GM12878 (cell line): ENCODE measurements at regions not wholly inside any gene's neighbourhood (a gene's known extent, or its start where the extent isn't known, plus 50 kb on each side); places are given as distances from the start of the nearest gene placed in this dataset.

ENCODE experiments used
- CHD1 ChIP-seq: IDR thresholded peaks from 2 replicates; pipeline ENCODE4 v1.6.1; 2012; ENCODE audit warnings: low read depth, low read length, improper control_type of control experiment
- EGR1 ChIP-seq, 2 experiments: IDR thresholded peaks; 1 replicate in 1 of 2; 2 replicates in 1 of 2; pipeline ENCODE4 v1.6.1; 2011 to 2012; ENCODE audit warnings: low read depth in 2 of 2, low read length in 2 of 2, borderline replicate concordance in 1 of 2, mild to moderate bottlenecking in 1 of 2, moderate library complexity in 1 of 2
- EZH2 ChIP-seq: IDR thresholded peaks from 2 replicates; pipeline ENCODE4 v1.6.1; 2012; ENCODE audit warnings: low read depth, mild to moderate bottlenecking, control low read depth, inconsistent platforms, low read length, borderline replicate concordance; ENCODE audit not compliant: control insufficient read depth
- HDAC2 ChIP-seq: fragments of 200-600 bp; sonication (generic); IDR thresholded peaks from 2 replicates; pipeline ENCODE4 v1.6.1; 2017
- MYC ChIP-seq: IDR thresholded peaks from 2 replicates; pipeline ENCODE4 v1.6.1; 2011; ENCODE audit warnings: mild to moderate bottlenecking, low read length, moderate library complexity, inconsistent platforms; ENCODE audit not compliant: insufficient read depth, insufficient replicate concordance, insufficient read length, severe bottlenecking
- NFYA ChIP-seq: IDR thresholded peaks from 2 replicates; pipeline ENCODE4 v1.6.1; 2011; ENCODE audit warnings: low read depth, mild to moderate bottlenecking, low read length, improper control_type of control experiment, borderline replicate concordance
- NR2C2 ChIP-seq: IDR thresholded peaks from 2 replicates; pipeline ENCODE4 v1.6.1; 2011; ENCODE audit warnings: borderline replicate concordance, low read depth; ENCODE audit not compliant: control insufficient read depth, insufficient read length
- TAF1 ChIP-seq: IDR thresholded peaks from 2 replicates; pipeline ENCODE4 v1.6.1; 2011; ENCODE audit warnings: mild to moderate bottlenecking, low read depth, low read length, borderline replicate concordance
- TF ChIP-seq, protein P1 (sequence below), 3 experiments: IDR thresholded peaks in 2 of 3; conservative IDR thresholded peaks in 1 of 3; 2 replicates each; pipeline ENCODE4 v1.5.1; 2011; ENCODE audit warnings: low read depth in 3 of 3, low read length in 3 of 3, mild to moderate bottlenecking in 3 of 3, control low read depth in 2 of 3, moderate library complexity in 2 of 3, inconsistent platforms in 1 of 3, mixed read lengths in 1 of 3; ENCODE audit not compliant: control insufficient read depth in 2 of 3, insufficient read depth in 1 of 3; ENCODE audit errors: extremely low read depth in 1 of 3
- TF ChIP-seq, protein P2 (sequence below): fragments of 450-650 bp; IDR thresholded peaks from 2 replicates; pipeline ENCODE4 v1.6.1; 2017; ENCODE audit warnings: mild to moderate bottlenecking

DNA sequence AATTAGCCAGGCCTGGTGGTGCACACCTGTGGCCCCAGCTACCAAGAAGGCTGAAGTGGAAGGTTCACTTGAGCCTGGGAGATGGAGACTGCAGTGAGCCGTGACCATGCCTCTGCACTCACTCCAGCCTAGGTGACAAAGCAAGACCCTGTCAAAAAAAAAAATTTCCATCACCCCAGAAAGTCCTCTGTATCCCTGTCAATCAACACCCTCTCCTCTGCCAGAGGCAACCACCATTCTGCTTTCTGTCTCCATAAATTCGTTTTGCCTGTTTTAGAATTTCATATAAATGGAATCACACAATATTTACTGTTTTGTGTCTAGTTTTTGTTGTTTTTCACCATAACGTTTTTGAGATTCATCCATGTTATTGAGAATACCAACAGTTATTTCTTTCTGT, 141.6 kb upstream of the SLC45A1 start:
- TF ChIP-seq HDAC2 (no peak), TAF1 (no peak), EZH2 (no peak), EGR1 (IDR thresholded peaks at IDR 0.05; ENCODE audit: borderline replicate concordance in 1 of 2, low read depth in 2 of 2, low read length in 2 of 2) (no peak), CHD1 (no peak), MYC (no peak), NFYA (no peak), NR2C2 (no peak)
- TF ChIP-seq, protein P1, sequence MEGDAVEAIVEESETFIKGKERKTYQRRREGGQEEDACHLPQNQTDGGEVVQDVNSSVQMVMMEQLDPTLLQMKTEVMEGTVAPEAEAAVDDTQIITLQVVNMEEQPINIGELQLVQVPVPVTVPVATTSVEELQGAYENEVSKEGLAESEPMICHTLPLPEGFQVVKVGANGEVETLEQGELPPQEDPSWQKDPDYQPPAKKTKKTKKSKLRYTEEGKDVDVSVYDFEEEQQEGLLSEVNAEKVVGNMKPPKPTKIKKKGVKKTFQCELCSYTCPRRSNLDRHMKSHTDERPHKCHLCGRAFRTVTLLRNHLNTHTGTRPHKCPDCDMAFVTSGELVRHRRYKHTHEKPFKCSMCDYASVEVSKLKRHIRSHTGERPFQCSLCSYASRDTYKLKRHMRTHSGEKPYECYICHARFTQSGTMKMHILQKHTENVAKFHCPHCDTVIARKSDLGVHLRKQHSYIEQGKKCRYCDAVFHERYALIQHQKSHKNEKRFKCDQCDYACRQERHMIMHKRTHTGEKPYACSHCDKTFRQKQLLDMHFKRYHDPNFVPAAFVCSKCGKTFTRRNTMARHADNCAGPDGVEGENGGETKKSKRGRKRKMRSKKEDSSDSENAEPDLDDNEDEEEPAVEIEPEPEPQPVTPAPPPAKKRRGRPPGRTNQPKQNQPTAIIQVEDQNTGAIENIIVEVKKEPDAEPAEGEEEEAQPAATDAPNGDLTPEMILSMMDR (IDR thresholded peaks at IDR 0.05 in 2 of 3, conservative IDR thresholded peaks at IDR 0.05 in 1 of 3; ENCODE audit: control insufficient read depth in 2 of 3, extremely low read depth in 1 of 3, insufficient read depth in 1 of 3, low read depth in 3 of 3, low read length in 3 of 3): no peak
- TF ChIP-seq, protein P2, sequence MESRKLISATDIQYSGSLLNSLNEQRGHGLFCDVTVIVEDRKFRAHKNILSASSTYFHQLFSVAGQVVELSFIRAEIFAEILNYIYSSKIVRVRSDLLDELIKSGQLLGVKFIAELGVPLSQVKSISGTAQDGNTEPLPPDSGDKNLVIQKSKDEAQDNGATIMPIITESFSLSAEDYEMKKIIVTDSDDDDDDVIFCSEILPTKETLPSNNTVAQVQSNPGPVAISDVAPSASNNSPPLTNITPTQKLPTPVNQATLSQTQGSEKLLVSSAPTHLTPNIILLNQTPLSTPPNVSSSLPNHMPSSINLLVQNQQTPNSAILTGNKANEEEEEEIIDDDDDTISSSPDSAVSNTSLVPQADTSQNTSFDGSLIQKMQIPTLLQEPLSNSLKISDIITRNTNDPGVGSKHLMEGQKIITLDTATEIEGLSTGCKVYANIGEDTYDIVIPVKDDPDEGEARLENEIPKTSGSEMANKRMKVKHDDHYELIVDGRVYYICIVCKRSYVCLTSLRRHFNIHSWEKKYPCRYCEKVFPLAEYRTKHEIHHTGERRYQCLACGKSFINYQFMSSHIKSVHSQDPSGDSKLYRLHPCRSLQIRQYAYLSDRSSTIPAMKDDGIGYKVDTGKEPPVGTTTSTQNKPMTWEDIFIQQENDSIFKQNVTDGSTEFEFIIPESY: no peak
